ENCODE measurements at regions not wholly inside any gene's neighbourhood (a gene's known extent, or its start where the extent isn't known, plus 50 kb on each side); places are given as distances from the start of the nearest gene placed in this dataset.

DNA sequence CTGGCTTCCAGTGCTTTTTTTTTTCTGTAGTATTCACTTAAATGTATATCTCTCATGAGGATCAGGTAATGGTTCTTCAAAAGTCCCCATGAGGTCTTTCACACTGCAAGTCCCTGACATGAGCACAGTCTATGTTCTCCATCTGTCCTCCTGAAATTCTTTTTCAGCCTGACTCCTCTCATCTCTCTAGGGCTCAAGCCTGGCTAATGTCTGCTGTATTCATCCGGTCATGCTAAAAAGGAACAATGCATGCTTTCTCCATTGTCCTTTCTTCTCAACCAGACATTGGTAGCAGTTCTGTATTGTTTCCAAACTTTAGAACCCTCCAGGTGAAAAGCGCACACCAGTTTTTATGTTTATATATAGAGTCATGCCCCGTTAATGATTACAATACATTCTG, 368.3 kb upstream of the OLFM3 start:
- H3K9ac ChIP-seq (ENCODE audit: low read depth, low read length) = no peak overlapping the region
- H3K4me3 ChIP-seq (ENCODE audit: low read length) = no peak overlapping the region
- no peaks in the 10 kb centered on the region for H3K9me3 ChIP-seq (ENCODE audit: insufficient read depth, low read depth, low read length)
- H3K4me1 ChIP-seq (ENCODE audit: insufficient read depth, low read length) = no peaks in the 10 kb centered on the region
- H3K27ac ChIP-seq (ENCODE audit: low read length) = no peak overlapping the region
- H3K27me3 ChIP-seq (ENCODE audit: insufficient read depth, low read length) = no peaks in the 10 kb centered on the region
- H3K36me3 ChIP-seq (ENCODE audit: insufficient read depth, low read depth, low read length) = no peaks in the 10 kb centered on the region

GRCh38 chr1:102336602-102337001, 339.9 kb upstream of the OLFM3 start:
- Histone ChIP-seq H3K9ac (ENCODE audit: low read depth, low read length) (no peak overlapping the region), H3K27me3 (ENCODE audit: insufficient read depth, low read length) (no peaks in the 10 kb centered on the region), H3K36me3 (ENCODE audit: insufficient read depth, low read depth, low read length) (no peaks in the 10 kb centered on the region), H3K9me3 (ENCODE audit: insufficient read depth, low read depth, low read length) (no peaks in the 10 kb centered on the region), H3K27ac (ENCODE audit: low read length) (no peak overlapping the region), H3K4me1 (ENCODE audit: insufficient read depth, low read length) (no peaks in the 10 kb centered on the region), H3K4me3 (ENCODE audit: low read length) (no peak overlapping the region)

DNA sequence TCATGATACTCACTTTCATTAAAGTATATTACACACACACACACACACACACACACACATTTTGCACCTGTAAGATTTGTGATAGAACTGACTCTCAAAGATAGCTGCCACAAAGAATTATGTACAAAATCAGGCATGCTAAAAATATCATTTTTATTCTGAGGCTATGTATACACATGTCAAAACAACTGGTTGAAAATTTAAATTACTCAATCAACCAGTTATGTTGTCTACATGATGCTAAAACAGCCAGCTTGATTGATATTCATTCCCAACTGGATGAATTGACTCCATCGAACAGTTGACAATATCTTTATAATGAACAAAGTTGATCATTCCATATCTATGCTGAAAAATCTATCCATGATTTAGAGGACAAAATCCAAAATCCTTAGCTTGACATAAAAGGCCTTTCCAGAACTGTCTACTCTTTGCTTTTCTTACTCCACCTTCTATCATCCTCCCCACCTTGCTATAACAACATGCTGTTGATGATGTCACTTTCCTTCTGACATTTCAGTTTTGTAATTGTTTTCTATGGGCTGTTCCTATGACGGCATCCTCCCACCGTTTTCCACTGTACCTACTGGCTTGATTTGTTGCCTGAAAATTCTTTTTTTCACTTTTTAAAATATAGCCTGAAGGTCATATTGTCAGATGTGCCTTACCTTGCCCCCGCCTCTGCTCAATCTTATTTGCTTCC, 321.5 kb upstream of the OLFM3 start:
- Histone ChIP-seq H3K36me3 (ENCODE audit: insufficient read depth, low read depth, low read length) (no peaks in the 10 kb centered on the region), H3K27me3 (ENCODE audit: insufficient read depth, low read length) (no peaks in the 10 kb centered on the region), H3K27ac (ENCODE audit: low read length) (no peak overlapping the region), H3K4me3 (ENCODE audit: low read length) (no peak overlapping the region), H3K9ac (ENCODE audit: low read depth, low read length) (no peak overlapping the region), H3K9me3 (ENCODE audit: insufficient read depth, low read depth, low read length) (peaks cover 8% of the 10 kb centered on the region; the same call in 1 of the 2 replicates), H3K4me1 (ENCODE audit: insufficient read depth, low read length) (no peaks in the 10 kb centered on the region)

GRCh38 chr1:102315096-102315495, 318.4 kb upstream of the OLFM3 start:
- H3K27ac ChIP-seq (ENCODE audit: low read length) = no peak overlapping the region
- no peaks in the 10 kb centered on the region for H3K27me3 ChIP-seq (ENCODE audit: insufficient read depth, low read length)
- H3K9ac ChIP-seq (ENCODE audit: low read depth, low read length) = no peak overlapping the region
- peaks cover 11% of the 10 kb centered on the region; the same call in 1 of the 2 replicates for H3K9me3 ChIP-seq (ENCODE audit: insufficient read depth, low read depth, low read length)
- no peaks in the 10 kb centered on the region for H3K4me1 ChIP-seq (ENCODE audit: insufficient read depth, low read length)
- no peaks in the 10 kb centered on the region for H3K36me3 ChIP-seq (ENCODE audit: insufficient read depth, low read depth, low read length)
- H3K4me3 ChIP-seq (ENCODE audit: low read length) = no peak overlapping the region

- Histone ChIP-seq H3K27me3 (ENCODE audit: insufficient read depth, low read length) (no peaks in the 10 kb centered on the region), H3K4me3 (ENCODE audit: low read length) (no peak overlapping the region), H3K9ac (ENCODE audit: low read depth, low read length) (no peak overlapping the region), H3K4me1 (ENCODE audit: insufficient read depth, low read length) (no peaks in the 10 kb centered on the region), H3K36me3 (ENCODE audit: insufficient read depth, low read depth, low read length) (no peaks in the 10 kb centered on the region), H3K9me3 (ENCODE audit: insufficient read depth, low read depth, low read length) (peaks cover 6% of the 10 kb centered on the region; the same call in 1 of the 2 replicates), H3K27ac (ENCODE audit: low read length) (no peak overlapping the region)
These were observed 299.4 kb upstream of the OLFM3 start for GRCh38 chr1:102296116-102296515.

DNA sequence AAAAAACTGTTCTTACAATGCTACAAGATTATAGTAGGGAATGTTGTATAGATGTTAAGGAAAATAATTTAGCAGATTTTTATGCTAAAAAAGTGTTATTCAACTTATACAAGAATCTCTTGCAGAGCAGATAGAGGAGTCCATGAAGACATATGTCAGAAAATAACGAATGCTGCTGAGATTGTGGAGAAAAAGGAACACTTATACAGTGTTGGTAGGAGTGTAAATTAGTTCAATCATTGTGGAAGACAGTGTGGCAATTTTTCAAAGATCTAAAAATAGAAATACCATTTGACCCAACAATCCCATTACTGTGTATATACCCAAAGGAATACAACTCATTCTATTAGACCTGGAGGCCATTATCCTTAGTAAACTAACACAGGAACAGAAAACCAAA, 286.2 kb upstream of the OLFM3 start:
- no peak overlapping the region for H3K4me3 ChIP-seq (ENCODE audit: low read length)
- no peaks in the 10 kb centered on the region for H3K36me3 ChIP-seq (ENCODE audit: insufficient read depth, low read depth, low read length)
- no peak overlapping the region for H3K27ac ChIP-seq (ENCODE audit: low read length)
- H3K4me1 ChIP-seq (ENCODE audit: insufficient read depth, low read length) = no peaks in the 10 kb centered on the region
- H3K9me3 ChIP-seq (ENCODE audit: insufficient read depth, low read depth, low read length) = no peaks in the 10 kb centered on the region
- no peaks in the 10 kb centered on the region for H3K27me3 ChIP-seq (ENCODE audit: insufficient read depth, low read length)
- H3K9ac ChIP-seq (ENCODE audit: low read depth, low read length) = no peak overlapping the region

GRCh38 chr1:102262994-102263393, 266.3 kb upstream of the OLFM3 start:
- Histone ChIP-seq H3K9ac (ENCODE audit: low read depth, low read length) (no peak overlapping the region), H3K4me3 (ENCODE audit: low read length) (no peak overlapping the region)

GRCh38 chr1:102252731-102253505, 256.2 kb upstream of the OLFM3 start:
- no peak overlapping the region for H3K27ac ChIP-seq (ENCODE audit: low read length)
- H3K9ac ChIP-seq (ENCODE audit: low read depth, low read length) = no peak overlapping the region
- no peaks in the 10 kb centered on the region for H3K9me3 ChIP-seq (ENCODE audit: insufficient read depth, low read depth, low read length)
- no peak overlapping the region for H3K4me3 ChIP-seq (ENCODE audit: low read length)
- H3K4me1 ChIP-seq (ENCODE audit: insufficient read depth, low read length) = no peaks in the 10 kb centered on the region
- no peaks in the 10 kb centered on the region for H3K36me3 ChIP-seq (ENCODE audit: insufficient read depth, low read depth, low read length)
- no peaks in the 10 kb centered on the region for H3K27me3 ChIP-seq (ENCODE audit: insufficient read depth, low read length)

More at GRCh38 chr1:102262994-102263393, 266.3 kb upstream of the OLFM3 start:
- H3K27me3 ChIP-seq (ENCODE audit: insufficient read depth, low read length) = no peaks in the 10 kb centered on the region
- no peaks in the 10 kb centered on the region for H3K36me3 ChIP-seq (ENCODE audit: insufficient read depth, low read depth, low read length)
- no peaks in the 10 kb centered on the region for H3K9me3 ChIP-seq (ENCODE audit: insufficient read depth, low read depth, low read length)
- no peaks in the 10 kb centered on the region for H3K4me1 ChIP-seq (ENCODE audit: insufficient read depth, low read length)
- H3K27ac ChIP-seq (ENCODE audit: low read length) = no peak overlapping the region

DNA sequence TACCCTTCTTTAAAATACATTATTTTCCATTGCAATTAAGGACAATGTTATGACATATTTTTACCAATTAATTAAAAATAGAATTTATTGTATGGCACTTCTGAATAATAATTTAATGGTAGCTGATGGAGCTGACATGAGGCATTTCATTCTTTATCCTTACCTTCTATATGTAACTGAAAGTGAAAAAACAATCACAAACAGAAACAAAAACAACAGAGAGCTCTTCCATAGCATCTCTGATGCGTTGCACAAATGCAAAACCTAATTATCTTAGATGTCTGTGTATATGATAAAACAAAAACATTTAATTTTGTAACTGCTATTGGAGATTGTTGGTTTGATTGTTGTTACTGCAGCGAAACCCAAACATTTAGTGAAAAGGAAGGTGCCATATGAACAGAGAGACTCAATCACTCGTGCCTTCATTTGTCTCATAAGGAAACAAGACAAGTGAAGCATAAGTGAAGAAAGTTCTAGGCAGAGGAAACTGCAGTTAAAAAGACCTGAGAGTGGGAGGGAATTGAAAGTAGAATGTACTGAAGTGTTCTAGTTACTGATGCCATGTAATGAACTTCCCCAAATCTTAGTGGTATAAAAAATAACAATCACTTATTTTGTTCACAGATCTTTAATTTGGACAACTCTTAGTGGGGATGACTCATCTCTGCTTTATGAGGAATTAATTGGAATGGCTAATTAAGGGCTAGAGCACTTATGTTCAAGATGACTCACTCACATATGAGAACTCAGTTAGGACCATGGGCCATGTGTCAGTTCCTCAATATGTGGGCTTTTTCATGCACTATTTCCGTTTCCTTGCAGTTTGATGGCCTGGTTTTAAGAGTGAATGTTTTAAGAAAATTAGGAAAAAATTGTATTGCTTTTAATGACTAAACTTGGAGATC, 245.0 kb upstream of the OLFM3 start:
- Histone ChIP-seq H3K27ac (ENCODE audit: low read length) (no peak overlapping the region), H3K4me3 (ENCODE audit: low read length) (no peak overlapping the region), H3K4me1 (ENCODE audit: insufficient read depth, low read length) (no peaks in the 10 kb centered on the region), H3K27me3 (ENCODE audit: insufficient read depth, low read length) (no peaks in the 10 kb centered on the region), H3K36me3 (ENCODE audit: insufficient read depth, low read depth, low read length) (no peaks in the 10 kb centered on the region), H3K9me3 (ENCODE audit: insufficient read depth, low read depth, low read length) (no peaks in the 10 kb centered on the region), H3K9ac (ENCODE audit: low read depth, low read length) (no peak overlapping the region)

GRCh38 chr1:102239247-102239646, 242.5 kb upstream of the OLFM3 start:
- no peaks in the 10 kb centered on the region for H3K36me3 ChIP-seq (ENCODE audit: insufficient read depth, low read depth, low read length)
- H3K4me1 ChIP-seq (ENCODE audit: insufficient read depth, low read length) = no peaks in the 10 kb centered on the region
- no peak overlapping the region for H3K9ac ChIP-seq (ENCODE audit: low read depth, low read length)
- H3K4me3 ChIP-seq (ENCODE audit: low read length) = no peak overlapping the region
- H3K9me3 ChIP-seq (ENCODE audit: insufficient read depth, low read depth, low read length) = peaks cover 1% of the 10 kb centered on the region; the same call in 1 of the 2 replicates
- H3K27me3 ChIP-seq (ENCODE audit: insufficient read depth, low read length) = no peaks in the 10 kb centered on the region
- no peak overlapping the region for H3K27ac ChIP-seq (ENCODE audit: low read length)

- Histone ChIP-seq H3K4me3 (ENCODE audit: low read length) (no peak overlapping the region), H3K36me3 (ENCODE audit: insufficient read depth, low read depth, low read length) (no peaks in the 10 kb centered on the region), H3K4me1 (ENCODE audit: insufficient read depth, low read length) (no peaks in the 10 kb centered on the region), H3K27ac (ENCODE audit: low read length) (no peak overlapping the region), H3K9ac (ENCODE audit: low read depth, low read length) (no peak overlapping the region), H3K9me3 (ENCODE audit: insufficient read depth, low read depth, low read length) (peaks cover 10% of the 10 kb centered on the region; the same call in 1 of the 2 replicates), H3K27me3 (ENCODE audit: insufficient read depth, low read length) (no peaks in the 10 kb centered on the region)
These were observed 238.1 kb upstream of the OLFM3 start for GRCh38 chr1:102234753-102235359.
